ENCODE measurements at regions not wholly inside any gene's neighbourhood (a gene's known extent, or its start where the extent isn't known, plus 50 kb on each side); places are given as distances from the start of the nearest gene placed in this dataset.

- TF ChIP-seq EZH2 (IDR thresholded peaks at IDR 0.05; ENCODE audit: borderline replicate concordance, low read length) (no peak), CTCF (IDR thresholded peaks at IDR 0.05; ENCODE audit: low read length) (no peak)
- no peaks in the 10 kb centered on the region for H3K4me1 ChIP-seq (ENCODE audit: insufficient read depth, low read length, severe bottlenecking)
- H3K9me3 ChIP-seq (ENCODE audit: low read length): no peaks in the 10 kb centered on the region
- H4K20me1 ChIP-seq (ENCODE audit: insufficient read depth, low read length): no peaks in the 10 kb centered on the region
- no peaks in the 10 kb centered on the region for H3K79me2 ChIP-seq (ENCODE audit: insufficient read depth, low read length)
- H3K36me3 ChIP-seq (ENCODE audit: insufficient read depth, low read length): no peaks in the 10 kb centered on the region
- no peaks in the 10 kb centered on the region for H3F3A ChIP-seq (ENCODE audit: insufficient read depth, low read length)
- no peak overlapping the region for H3K9ac ChIP-seq (ENCODE audit: low read length)
- no peak overlapping the region for H2AFZ ChIP-seq (ENCODE audit: low read length)
- H3K9me2 ChIP-seq (ENCODE audit: low read depth, low read length): no peaks in the 10 kb centered on the region
- no peak overlapping the region for H3K4me3 ChIP-seq (ENCODE audit: low read depth, low read length, poor library complexity, severe bottlenecking)
- no peak overlapping the region for H3K27ac ChIP-seq (ENCODE audit: low read depth, low read length, poor library complexity, severe bottlenecking)
- H3K4me2 ChIP-seq (ENCODE audit: low read length): no peak overlapping the region
- no peaks in the 10 kb centered on the region for H3K27me3 ChIP-seq (ENCODE audit: insufficient read depth, low read length)
Observed at GRCh38 chr5:163363389-163363788, 74.0 kb upstream of the CCNG1 start.

GRCh38 chr5:163366757-163367156, 70.6 kb upstream of the CCNG1 start:
- no peaks in the 10 kb centered on the region for H3K36me3 ChIP-seq (ENCODE audit: insufficient read depth, low read length)
- H3K9me2 ChIP-seq (ENCODE audit: low read depth, low read length): no peaks in the 10 kb centered on the region
- H3K27ac ChIP-seq (ENCODE audit: low read depth, low read length, poor library complexity, severe bottlenecking): no peak overlapping the region
- no peak overlapping the region for H2AFZ ChIP-seq (ENCODE audit: low read length)
- no peaks in the 10 kb centered on the region for H3K9me3 ChIP-seq (ENCODE audit: low read length)
- no peak overlapping the region for H3K4me2 ChIP-seq (ENCODE audit: low read length)
- no peaks in the 10 kb centered on the region for H4K20me1 ChIP-seq (ENCODE audit: insufficient read depth, low read length)
- no peak overlapping the region for H3K9ac ChIP-seq (ENCODE audit: low read length)
- TF ChIP-seq CTCF (IDR thresholded peaks at IDR 0.05; ENCODE audit: low read length) (no peak), EZH2 (IDR thresholded peaks at IDR 0.05; ENCODE audit: borderline replicate concordance, low read length) (no peak)
- no peaks in the 10 kb centered on the region for H3K4me1 ChIP-seq (ENCODE audit: insufficient read depth, low read length, severe bottlenecking)
- no peak overlapping the region for H3K4me3 ChIP-seq (ENCODE audit: low read depth, low read length, poor library complexity, severe bottlenecking)
- no peaks in the 10 kb centered on the region for H3F3A ChIP-seq (ENCODE audit: insufficient read depth, low read length)
- H3K27me3 ChIP-seq (ENCODE audit: insufficient read depth, low read length): no peaks in the 10 kb centered on the region
- no peaks in the 10 kb centered on the region for H3K79me2 ChIP-seq (ENCODE audit: insufficient read depth, low read length)

- no peak for TF ChIP-seq EZH2 (IDR thresholded peaks at IDR 0.05; ENCODE audit: borderline replicate concordance, low read length)
- no peak for TF ChIP-seq CTCF (IDR thresholded peaks at IDR 0.05; ENCODE audit: low read length)
- Histone ChIP-seq H3K79me2 (ENCODE audit: insufficient read depth, low read length) (no peaks in the 10 kb centered on the region), H3K27me3 (ENCODE audit: insufficient read depth, low read length) (no peaks in the 10 kb centered on the region)
Observed at GRCh38 chr5:163369776-163370385, 67.5 kb upstream of the CCNG1 start.

More at GRCh38 chr5:163369776-163370385, 67.5 kb upstream of the CCNG1 start:
- H3K4me1 ChIP-seq (ENCODE audit: insufficient read depth, low read length, severe bottlenecking): no peaks in the 10 kb centered on the region
- H3K4me3 ChIP-seq (ENCODE audit: low read depth, low read length, poor library complexity, severe bottlenecking): no peak overlapping the region
- H3K9ac ChIP-seq (ENCODE audit: low read length): no peak overlapping the region
- no peaks in the 10 kb centered on the region for H3F3A ChIP-seq (ENCODE audit: insufficient read depth, low read length)
- H3K9me3 ChIP-seq (ENCODE audit: low read length): no peaks in the 10 kb centered on the region
- H2AFZ ChIP-seq (ENCODE audit: low read length): no peak overlapping the region
- H3K4me2 ChIP-seq (ENCODE audit: low read length): no peak overlapping the region
- no peaks in the 10 kb centered on the region; the same call in 1 of the 2 replicates for H3K9me2 ChIP-seq (ENCODE audit: low read depth, low read length)
- H3K27ac ChIP-seq (ENCODE audit: low read depth, low read length, poor library complexity, severe bottlenecking): no peak overlapping the region
- no peaks in the 10 kb centered on the region for H4K20me1 ChIP-seq (ENCODE audit: insufficient read depth, low read length)
- H3K36me3 ChIP-seq (ENCODE audit: insufficient read depth, low read length): no peaks in the 10 kb centered on the region

Measured in OCI-LY1 (cell line).